Loucy (cell line): ENCODE measurements at regions not wholly inside any gene's neighbourhood (a gene's known extent, or its start where the extent isn't known, plus 50 kb on each side); places are given as distances from the start of the nearest gene placed in this dataset.

ENCODE experiments used
- EZH2phosphoT487 ChIP-seq: fragments of 200-600 bp; IDR thresholded peaks from 2 replicates; pipeline ENCODE4 v1.6.1; 2018; ENCODE audit warnings: antibody characterized with exemption, mild to moderate bottlenecking, moderate library complexity, borderline replicate concordance
- TF ChIP-seq, protein P1 (sequence below): fragments of 200-600 bp; sonication (generic); conservative IDR thresholded peaks from 2 replicates; pipeline ENCODE4 v1.5.1; 2014; ENCODE audit warnings: mild to moderate bottlenecking, antibody characterized with exemption, low read length

DNA sequence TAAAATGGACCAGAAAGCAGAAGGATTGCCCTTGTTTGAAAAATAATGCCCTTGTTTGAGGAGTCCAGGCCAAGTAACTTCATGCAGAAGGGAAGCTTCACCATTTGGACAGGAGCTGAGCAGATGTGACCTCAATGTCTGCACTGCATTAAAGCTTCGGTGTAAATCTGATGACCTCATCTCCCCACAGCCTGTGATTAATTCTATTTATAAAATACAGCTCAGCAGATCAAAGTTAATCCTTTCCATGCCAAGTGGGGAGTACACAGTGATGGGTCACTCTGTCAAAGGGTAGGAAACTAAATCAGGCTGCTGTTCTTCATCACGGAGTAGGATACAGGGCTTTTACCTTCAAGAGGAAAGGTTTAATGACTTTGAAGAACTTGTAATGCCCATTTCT, 533.7 kb downstream of the RPS29 start:
- TF ChIP-seq, protein P1, sequence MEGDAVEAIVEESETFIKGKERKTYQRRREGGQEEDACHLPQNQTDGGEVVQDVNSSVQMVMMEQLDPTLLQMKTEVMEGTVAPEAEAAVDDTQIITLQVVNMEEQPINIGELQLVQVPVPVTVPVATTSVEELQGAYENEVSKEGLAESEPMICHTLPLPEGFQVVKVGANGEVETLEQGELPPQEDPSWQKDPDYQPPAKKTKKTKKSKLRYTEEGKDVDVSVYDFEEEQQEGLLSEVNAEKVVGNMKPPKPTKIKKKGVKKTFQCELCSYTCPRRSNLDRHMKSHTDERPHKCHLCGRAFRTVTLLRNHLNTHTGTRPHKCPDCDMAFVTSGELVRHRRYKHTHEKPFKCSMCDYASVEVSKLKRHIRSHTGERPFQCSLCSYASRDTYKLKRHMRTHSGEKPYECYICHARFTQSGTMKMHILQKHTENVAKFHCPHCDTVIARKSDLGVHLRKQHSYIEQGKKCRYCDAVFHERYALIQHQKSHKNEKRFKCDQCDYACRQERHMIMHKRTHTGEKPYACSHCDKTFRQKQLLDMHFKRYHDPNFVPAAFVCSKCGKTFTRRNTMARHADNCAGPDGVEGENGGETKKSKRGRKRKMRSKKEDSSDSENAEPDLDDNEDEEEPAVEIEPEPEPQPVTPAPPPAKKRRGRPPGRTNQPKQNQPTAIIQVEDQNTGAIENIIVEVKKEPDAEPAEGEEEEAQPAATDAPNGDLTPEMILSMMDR, result no peak
- TF ChIP-seq EZH2phosphoT487, result no peak
